ENCODE measurements at regions not wholly inside any gene's neighbourhood (a gene's known extent, or its start where the extent isn't known, plus 50 kb on each side); places are given as distances from the start of the nearest gene placed in this dataset.

- DNase-seq = no peak
These were observed 167.5 kb downstream of the NTMT2 start for GRCh38 chr1:170313306-170313705.

GRCh38 chr1:170316270-170316669 is 170.5 kb downstream of the NTMT2 start:
- DNase-seq = no peak

- no peak for DNase-seq
These were observed 172.4 kb downstream of the NTMT2 start for GRCh38 chr1:170318141-170318540.

GRCh38 chr1:170318736-170319135 is 173.0 kb downstream of the NTMT2 start:
- no peak for DNase-seq

GRCh38 chr1:170321113-170321512 is 175.4 kb downstream of the NTMT2 start:
- no peak for DNase-seq

GRCh38 chr1:170326186-170326585 is 180.4 kb downstream of the NTMT2 start:
- DNase-seq = no peak

GRCh38 chr1:170332801-170333200 is 187.0 kb downstream of the NTMT2 start:
- DNase-seq = no peak

GRCh38 chr1:170337413-170337994 is 191.7 kb downstream of the NTMT2 start:
- DNase-seq = no peak

- no peak for DNase-seq
These were observed 192.4 kb upstream of the GORAB start for GRCh38 chr1:170339534-170339933.

- no peak for DNase-seq
These were observed 191.7 kb upstream of the GORAB start for GRCh38 chr1:170340308-170340707.

GRCh38 chr1:170351366-170351946 is 180.5 kb upstream of the GORAB start:
- no peak for DNase-seq

- DNase-seq = no peak
These were observed 177.7 kb upstream of the GORAB start for GRCh38 chr1:170354246-170354645.

- DNase-seq = no peak
These were observed 177.3 kb upstream of the GORAB start for GRCh38 chr1:170354690-170355089.

- no peak for DNase-seq
These were observed 176.6 kb upstream of the GORAB start for GRCh38 chr1:170355267-170355801.

GRCh38 chr1:170356585-170356984 is 175.4 kb upstream of the GORAB start:
- DNase-seq = no peak

GRCh38 chr1:170357750-170358149 is 174.2 kb upstream of the GORAB start:
- DNase-seq = no peak

GRCh38 chr1:170360601-170361000 is 171.4 kb upstream of the GORAB start:
- DNase-seq = no peak

- DNase-seq = no peak
These were observed 166.6 kb upstream of the GORAB start for GRCh38 chr1:170365331-170365730.

- DNase-seq = no peak
These were observed 165.0 kb upstream of the GORAB start for GRCh38 chr1:170366980-170367379.

- no peak for DNase-seq
These were observed 164.4 kb upstream of the GORAB start for GRCh38 chr1:170367615-170368014.

- DNase-seq = no peak
These were observed 163.0 kb upstream of the GORAB start for GRCh38 chr1:170369000-170369399.

- no peak for DNase-seq
These were observed 162.5 kb upstream of the GORAB start for GRCh38 chr1:170369417-170369816.

- no peak for DNase-seq
These were observed 161.9 kb upstream of the GORAB start for GRCh38 chr1:170370087-170370486.
